ENCODE measurements at regions not wholly inside any gene's neighbourhood (a gene's known extent, or its start where the extent isn't known, plus 50 kb on each side); places are given as distances from the start of the nearest gene placed in this dataset.

- intact Hi-C loops (cut with DNase I): no loop called here
- DNase-seq (ENCODE audit: low spot score) (no peak), ATAC-seq (no peak)
Observed at GRCh38 chr12:111310076-111310870, 58.6 kb downstream of the PHETA1 start.

- no peak for ATAC-seq
- intact Hi-C loops (cut with DNase I): no loop called here
- no peak for DNase-seq (ENCODE audit: low spot score)
Observed at GRCh38 chr12:111309584-111309983, 59.3 kb downstream of the PHETA1 start.

- no peak for DNase-seq (ENCODE audit: low spot score)
- ATAC-seq: no peak
- intact Hi-C loops (cut with DNase I): no loop called here
Observed at GRCh38 chr12:111308473-111308872, 60.4 kb downstream of the PHETA1 start.

GRCh38 chr12:111304642-111305071 lies 64.2 kb downstream of the PHETA1 start:
- intact Hi-C loops (cut with DNase I): no loop called here
- ATAC-seq: no peak
- no peak for DNase-seq (ENCODE audit: low spot score)

- intact Hi-C loops (cut with DNase I): no loop called here
- ATAC-seq: no peak
Observed at GRCh38 chr12:111303531-111303930, 65.4 kb downstream of the PHETA1 start.

GRCh38 chr12:111298582-111299436 lies 70.1 kb downstream of the PHETA1 start:
- peak; percentile 24 for ATAC-seq
- peak; percentile 67 for DNase-seq (ENCODE audit: low spot score)
- intact Hi-C loops (cut with DNase I): no loop called here

More at GRCh38 chr12:111303531-111303930, 65.4 kb downstream of the PHETA1 start:
- DNase-seq (ENCODE audit: low spot score): no peak

GRCh38 chr12:111297703-111298426 lies 71.0 kb downstream of the PHETA1 start:
- no peak for DNase-seq (ENCODE audit: low spot score)
- intact Hi-C loops (cut with DNase I): no loop called here
- ATAC-seq: no peak

- intact Hi-C loops (cut with DNase I): no loop called here
Observed at GRCh38 chr12:111296906-111297463, 71.9 kb downstream of the PHETA1 start.

GRCh38 chr12:111295176-111295575 lies 73.7 kb downstream of the PHETA1 start:
- no peak for DNase-seq (ENCODE audit: low spot score)
- intact Hi-C loops (cut with DNase I): no loop called here
- no peak for ATAC-seq

More at GRCh38 chr12:111296906-111297463, 71.9 kb downstream of the PHETA1 start:
- ATAC-seq (no peak), DNase-seq (ENCODE audit: low spot score) (no peak)

GRCh38 chr12:111293266-111294009 lies 75.5 kb downstream of the PHETA1 start:
- no peak for ATAC-seq
- intact Hi-C loops (cut with DNase I): no loop called here
- DNase-seq (ENCODE audit: low spot score): no peak

- ATAC-seq: no peak
- intact Hi-C loops (cut with DNase I): no loop called here
- DNase-seq (ENCODE audit: low spot score): no peak
Observed at GRCh38 chr12:111291357-111291756, 77.5 kb downstream of the PHETA1 start.

- intact Hi-C loops (cut with DNase I): no loop called here
- ATAC-seq: no peak
Observed at GRCh38 chr12:111288771-111289170, 80.1 kb downstream of the PHETA1 start.

GRCh38 chr12:111287125-111287900 lies 81.6 kb downstream of the PHETA1 start:
- no peak for DNase-seq (ENCODE audit: low spot score)
- intact Hi-C loops (cut with DNase I): no loop called here
- ATAC-seq: no peak

More at GRCh38 chr12:111288771-111289170, 80.1 kb downstream of the PHETA1 start:
- DNase-seq (ENCODE audit: low spot score): no peak

- DNase-seq (ENCODE audit: low spot score): no peak
- ATAC-seq: no peak
- intact Hi-C loops (cut with DNase I): no loop called here
Observed at GRCh38 chr12:111285200-111285599, 83.7 kb downstream of the PHETA1 start.

GRCh38 chr12:111284709-111285108 lies 84.2 kb downstream of the PHETA1 start:
- intact Hi-C loops (cut with DNase I): no loop called here
- ATAC-seq (no peak), DNase-seq (ENCODE audit: low spot score) (no peak)

- intact Hi-C loops (cut with DNase I): no loop called here
- ATAC-seq (no peak), DNase-seq (ENCODE audit: low spot score) (no peak)
Observed at GRCh38 chr12:111283966-111284365, 84.9 kb downstream of the PHETA1 start.

- no peak for ATAC-seq
- no peak for DNase-seq (ENCODE audit: low spot score)
- intact Hi-C loops (cut with DNase I): no loop called here
Observed at GRCh38 chr12:111283521-111283920, 85.4 kb downstream of the PHETA1 start.

- intact Hi-C loops (cut with DNase I): no loop called here
- DNase-seq (ENCODE audit: low spot score): no peak
- no peak for ATAC-seq
Observed at GRCh38 chr12:111277570-111277969, 91.3 kb downstream of the PHETA1 start.

Measured in sciatic nerve (tissue), 2 donors.